ENCODE measurements at regions not wholly inside any gene's neighbourhood (a gene's known extent, or its start where the extent isn't known, plus 50 kb on each side); places are given as distances from the start of the nearest gene placed in this dataset.

GRCh38 chr1:83012950-83013349 is 986.0 kb downstream of the TTLL7 start:
- H3K4me1 ChIP-seq = no peaks in the 10 kb centered on the region
- H3K9me3 ChIP-seq = no peaks in the 10 kb centered on the region
- DNase-seq (no peak), ATAC-seq (no peak)
- H3K27ac ChIP-seq = no peak overlapping the region
- intact Hi-C loops (cut with DNase I) = no loop called here
- no peaks in the 10 kb centered on the region for H3K36me3 ChIP-seq
- H3K4me3 ChIP-seq = no peak overlapping the region
- no peak for TF ChIP-seq CTCF (IDR thresholded peaks at IDR 0.05)
- H3K27me3 ChIP-seq (ENCODE audit: low read depth) = no peaks in the 10 kb centered on the region

DNA sequence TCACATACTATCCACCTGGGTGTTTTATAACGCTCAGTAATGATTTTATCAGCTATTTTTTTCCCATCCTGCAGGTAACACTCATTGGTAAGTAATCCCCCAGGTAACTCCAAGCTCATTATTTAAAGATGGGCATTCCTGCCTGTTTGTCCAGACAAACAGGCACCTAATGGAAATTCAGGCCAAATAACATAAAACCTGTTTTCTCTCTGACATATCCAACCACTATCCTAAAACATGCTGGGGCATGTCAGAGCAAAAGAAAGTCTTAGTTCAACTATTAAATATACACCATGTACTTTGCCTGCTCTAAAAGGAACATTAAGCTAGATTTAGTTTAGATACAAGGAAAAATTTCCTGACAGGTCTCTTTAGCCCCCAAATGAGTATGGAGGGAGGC is 987.7 kb downstream of the TTLL7 start:
- intact Hi-C loops (cut with DNase I) = no loop called here
- TF ChIP-seq CTCF (IDR thresholded peaks at IDR 0.05) = no peak

DNA sequence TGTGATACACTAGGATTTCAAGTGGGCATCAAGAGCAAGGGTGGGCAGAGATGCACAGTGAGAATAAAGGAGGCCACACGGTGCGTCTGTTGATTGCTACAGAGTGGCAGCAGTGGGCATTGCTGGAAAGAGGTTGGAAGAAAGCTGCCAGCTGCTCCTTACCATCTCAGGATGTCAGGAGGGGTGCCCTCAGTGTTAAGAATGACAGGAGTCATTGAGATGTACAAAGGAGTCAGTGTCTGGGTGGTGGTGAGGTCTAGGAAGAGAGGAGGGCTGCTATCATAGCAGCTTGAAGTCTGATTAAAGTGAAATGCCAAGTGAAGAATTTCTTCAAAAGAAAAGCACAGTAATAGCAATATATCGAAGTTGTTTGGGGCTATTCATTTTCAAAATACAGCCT is 992.7 kb downstream of the TTLL7 start:
- Histone ChIP-seq H3K36me3 (no peaks in the 10 kb centered on the region), H3K9me3 (no peaks in the 10 kb centered on the region), H3K27me3 (ENCODE audit: low read depth) (no peaks in the 10 kb centered on the region), H3K4me3 (no peak overlapping the region), H3K27ac (no peak overlapping the region), H3K4me1 (no peaks in the 10 kb centered on the region)
- TF ChIP-seq CTCF (IDR thresholded peaks at IDR 0.05) = no peak
- no peak for ATAC-seq
- intact Hi-C loops (cut with DNase I) = no loop called here
- DNase-seq = no peak

More for the DNA sequence above, 987.7 kb downstream of the TTLL7 start:
- no peaks in the 10 kb centered on the region for H3K27me3 ChIP-seq (ENCODE audit: low read depth)
- no peak for DNase-seq
- H3K36me3 ChIP-seq = no peaks in the 10 kb centered on the region
- H3K9me3 ChIP-seq = no peaks in the 10 kb centered on the region
- H3K4me3 ChIP-seq = no peak overlapping the region
- no peaks in the 10 kb centered on the region for H3K4me1 ChIP-seq
- no peak for ATAC-seq
- H3K27ac ChIP-seq = no peak overlapping the region

DNA sequence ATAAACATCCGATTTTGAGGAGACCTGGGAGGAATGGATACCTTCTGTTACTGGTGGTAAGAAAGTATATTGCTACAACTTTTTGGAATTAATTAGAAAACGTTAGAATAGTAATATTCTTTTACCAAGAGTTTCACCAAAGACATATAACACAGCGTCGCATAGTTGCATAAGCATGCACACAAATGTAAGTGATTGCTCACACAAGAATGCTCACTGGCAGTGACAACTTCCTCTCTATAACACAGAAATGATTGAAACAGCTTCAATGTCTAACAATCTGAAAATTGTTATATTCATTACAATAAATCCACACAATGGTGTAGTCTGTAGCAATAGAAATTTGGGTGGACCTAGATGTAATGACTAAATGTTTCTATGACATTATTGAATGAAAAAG is 998.6 kb downstream of the TTLL7 start:
- Histone ChIP-seq H3K27me3 (ENCODE audit: low read depth) (no peaks in the 10 kb centered on the region), H3K4me1 (no peaks in the 10 kb centered on the region)
- no peak for ATAC-seq

DNA sequence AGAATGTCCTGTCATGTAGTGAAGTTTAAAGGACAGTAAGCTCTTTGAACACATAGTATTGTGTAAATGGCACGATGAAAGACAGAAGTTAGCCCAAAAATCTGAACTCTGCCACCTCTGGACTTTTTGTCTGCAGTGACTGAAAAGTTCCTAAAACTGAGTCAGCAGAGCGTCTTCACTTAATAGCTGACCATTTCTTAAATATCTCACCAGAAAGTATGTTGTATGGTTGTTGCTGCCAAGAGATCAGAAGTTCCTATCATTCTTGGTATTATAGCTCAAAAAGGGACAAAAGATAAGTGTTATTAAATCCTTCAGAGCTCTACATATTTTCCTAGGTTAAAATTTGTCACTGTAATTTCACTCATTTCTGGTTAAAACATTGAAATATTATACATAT is 1003.0 kb downstream of the TTLL7 start:
- intact Hi-C loops (cut with DNase I) = no loop called here
- ATAC-seq (no peak), DNase-seq (no peak)
- Histone ChIP-seq H3K9me3 (no peaks in the 10 kb centered on the region), H3K27ac (no peak overlapping the region), H3K4me3 (no peak overlapping the region), H3K27me3 (ENCODE audit: low read depth) (no peaks in the 10 kb centered on the region), H3K36me3 (no peaks in the 10 kb centered on the region), H3K4me1 (no peaks in the 10 kb centered on the region)
- no peak for TF ChIP-seq CTCF (IDR thresholded peaks at IDR 0.05)

More for the DNA sequence above, 998.6 kb downstream of the TTLL7 start:
- DNase-seq = no peak
- no peak overlapping the region for H3K27ac ChIP-seq
- H3K9me3 ChIP-seq = no peaks in the 10 kb centered on the region
- intact Hi-C loops (cut with DNase I) = no loop called here
- TF ChIP-seq CTCF (IDR thresholded peaks at IDR 0.05) = no peak
- H3K4me3 ChIP-seq = no peak overlapping the region
- no peaks in the 10 kb centered on the region for H3K36me3 ChIP-seq
